A673 (cell line): ENCODE measurements at regions not wholly inside any gene's neighbourhood (a gene's known extent, or its start where the extent isn't known, plus 50 kb on each side); places are given as distances from the start of the nearest gene placed in this dataset.

Source experiments
- CTCF ChIP-seq: fragments of 300-800, 200-600 bp; sonication (generic); conservative IDR thresholded peaks from 2 replicates; pipeline ENCODE4 v1.5.1; 2017; ENCODE audit warnings: low read depth, mild to moderate bottlenecking, antibody characterized with exemption, low read length, moderate library complexity, mixed read lengths
- EZH2 ChIP-seq: fragments of 200-600 bp; sonication (generic); IDR thresholded peaks from 2 replicates; pipeline ENCODE4 v1.6.1; 2017; ENCODE audit warnings: borderline replicate concordance, low read depth, mild to moderate bottlenecking, mixed read lengths, antibody characterized with exemption, low read length; ENCODE audit not compliant: poor library complexity, severe bottlenecking

- TF ChIP-seq CTCF (no peak), EZH2 (no peak)
Measured at GRCh38 chr17:65400701-65401100, 160.7 kb downstream of the AXIN2 start.
